ENCODE measurements at regions not wholly inside any gene's neighbourhood (a gene's known extent, or its start where the extent isn't known, plus 50 kb on each side); places are given as distances from the start of the nearest gene placed in this dataset.

GRCh38 chr5:2577312-2578036, 174.0 kb downstream of the IRX2 start:
- TF ChIP-seq CTCF (IDR thresholded peaks at IDR 0.05), result no peak
- TF ChIP-seq POLR2A (IDR thresholded peaks at IDR 0.05), result no peak
- no peak for TF ChIP-seq POLR2AphosphoS5 (IDR thresholded peaks at IDR 0.05)
- TF ChIP-seq EP300 (IDR thresholded peaks at IDR 0.05), result no peak

Measured in suprapubic skin (tissue), 4 donors.